ENCODE measurements at regions not wholly inside any gene's neighbourhood (a gene's known extent, or its start where the extent isn't known, plus 50 kb on each side); places are given as distances from the start of the nearest gene placed in this dataset.
"Not testable (repeated sequence)": the region's sequence is repeated elsewhere in the genome, so short reads cannot be mapped to it uniquely, and the experiment has no call there.

GRCh38 chr3:191915712-191916111, 454.7 kb downstream of the PYDC2 start:
- Histone ChIP-seq H3K9me3 (ENCODE audit: insufficient read depth, low read length) (0 out of 2 replicates have a peak, but pooled peaks cover 6% of the 10 kb centered on the region), H3K4me3 (ENCODE audit: insufficient read length, low read depth) (no peak overlapping the region), H3K27me3 (ENCODE audit: insufficient read depth, insufficient read length) (no peaks in the 10 kb centered on the region), H3K4me1 (ENCODE audit: insufficient read depth, insufficient read length) (no peaks in the 10 kb centered on the region), H3K9ac (ENCODE audit: insufficient read length, low read depth) (no peak overlapping the region), H3K36me3 (ENCODE audit: insufficient read depth, insufficient read length, low read length) (no peaks in the 10 kb centered on the region)
- DNase-seq (ENCODE audit: low read depth, low spot score) = no peak
- TF ChIP-seq ZNF274 (IDR thresholded peaks at IDR 0.05; ENCODE audit: low read depth, low read length) (no peak), SUZ12 (IDR thresholded peaks at IDR 0.05; ENCODE audit: extremely low read depth, insufficient read depth, insufficient read length) (no peak), YY1 (IDR thresholded peaks at IDR 0.05; ENCODE audit: insufficient read depth, insufficient read length) (no peak)

- DNase-seq (ENCODE audit: low read depth, low spot score) = no peak
- H3K4me1 ChIP-seq (ENCODE audit: insufficient read depth, insufficient read length) = no peaks in the 10 kb centered on the region
- H3K4me3 ChIP-seq (ENCODE audit: insufficient read length, low read depth) = no peak overlapping the region
- H3K36me3 ChIP-seq (ENCODE audit: insufficient read depth, insufficient read length, low read length) = no peaks in the 10 kb centered on the region
- H3K27me3 ChIP-seq (ENCODE audit: insufficient read depth, insufficient read length) = no peaks in the 10 kb centered on the region
- H3K9me3 ChIP-seq (ENCODE audit: insufficient read depth, low read length) = no peaks in the 10 kb centered on the region
- TF ChIP-seq YY1 (IDR thresholded peaks at IDR 0.05; ENCODE audit: insufficient read depth, insufficient read length) = no peak
- no peak for TF ChIP-seq ZNF274 (IDR thresholded peaks at IDR 0.05; ENCODE audit: low read depth, low read length)
- TF ChIP-seq SUZ12 (IDR thresholded peaks at IDR 0.05; ENCODE audit: extremely low read depth, insufficient read depth, insufficient read length) = no peak
- H3K9ac ChIP-seq (ENCODE audit: insufficient read length, low read depth) = no peak overlapping the region
These were observed 458.6 kb downstream of the PYDC2 start for GRCh38 chr3:191919491-191920026.

- H3K4me1 ChIP-seq (ENCODE audit: insufficient read depth, insufficient read length) = no peaks in the 10 kb centered on the region
- no peaks in the 10 kb centered on the region for H3K27me3 ChIP-seq (ENCODE audit: insufficient read depth, insufficient read length)
- H3K9ac ChIP-seq (ENCODE audit: insufficient read length, low read depth) = no peak overlapping the region
- no peaks in the 10 kb centered on the region for H3K36me3 ChIP-seq (ENCODE audit: insufficient read depth, insufficient read length, low read length)
- TF ChIP-seq ZNF274 (IDR thresholded peaks at IDR 0.05; ENCODE audit: low read depth, low read length) = no peak
- no peak for TF ChIP-seq YY1 (IDR thresholded peaks at IDR 0.05; ENCODE audit: insufficient read depth, insufficient read length)
- TF ChIP-seq SUZ12 (IDR thresholded peaks at IDR 0.05; ENCODE audit: extremely low read depth, insufficient read depth, insufficient read length) = no peak
- no peak for DNase-seq (ENCODE audit: low read depth, low spot score)
- H3K9me3 ChIP-seq (ENCODE audit: insufficient read depth, low read length) = peaks cover 13% of the 10 kb centered on the region
- H3K4me3 ChIP-seq (ENCODE audit: insufficient read length, low read depth) = no peak overlapping the region
These were observed 461.6 kb downstream of the PYDC2 start for GRCh38 chr3:191922570-191922969.

- H3K4me3 ChIP-seq (ENCODE audit: insufficient read length, low read depth); H3K27me3 ChIP-seq (ENCODE audit: insufficient read depth, insufficient read length); H3K9ac ChIP-seq (ENCODE audit: insufficient read length, low read depth); H3K36me3 ChIP-seq (ENCODE audit: insufficient read depth, insufficient read length, low read length); DNase-seq (ENCODE audit: low read depth, low spot score); H3K4me1 ChIP-seq (ENCODE audit: insufficient read depth, insufficient read length): not testable (repeated sequence)
- peaks cover 27% of the 10 kb centered on the region for H3K9me3 ChIP-seq (ENCODE audit: insufficient read depth, low read length)
These were observed 466.3 kb downstream of the PYDC2 start for GRCh38 chr3:191927183-191927817.

- not testable (repeated sequence) for H3K27me3 ChIP-seq (ENCODE audit: insufficient read depth, insufficient read length); H3K36me3 ChIP-seq (ENCODE audit: insufficient read depth, insufficient read length, low read length); H3K4me3 ChIP-seq (ENCODE audit: insufficient read length, low read depth); H3K4me1 ChIP-seq (ENCODE audit: insufficient read depth, insufficient read length); DNase-seq (ENCODE audit: low read depth, low spot score); H3K9ac ChIP-seq (ENCODE audit: insufficient read length, low read depth)
- H3K9me3 ChIP-seq (ENCODE audit: insufficient read depth, low read length) = peaks cover 27% of the 10 kb centered on the region
These were observed 467.0 kb downstream of the PYDC2 start for GRCh38 chr3:191927998-191928397.

GRCh38 chr3:191944835-191945234, 483.9 kb downstream of the PYDC2 start:
- no peak for TF ChIP-seq SUZ12 (IDR thresholded peaks at IDR 0.05; ENCODE audit: extremely low read depth, insufficient read depth, insufficient read length)
- TF ChIP-seq YY1 (IDR thresholded peaks at IDR 0.05; ENCODE audit: insufficient read depth, insufficient read length) = no peak
- TF ChIP-seq ZNF274 (IDR thresholded peaks at IDR 0.05; ENCODE audit: low read depth, low read length) = no peak
- H3K4me3 ChIP-seq (ENCODE audit: insufficient read length, low read depth) = no peak overlapping the region

GRCh38 chr3:191952186-191952585, 491.2 kb downstream of the PYDC2 start:
- Histone ChIP-seq H3K4me3 (ENCODE audit: insufficient read length, low read depth) (no peak overlapping the region), H3K9me3 (ENCODE audit: insufficient read depth, low read length) (no peaks in the 10 kb centered on the region), H3K9ac (ENCODE audit: insufficient read length, low read depth) (no peak overlapping the region), H3K36me3 (ENCODE audit: insufficient read depth, insufficient read length, low read length) (no peaks in the 10 kb centered on the region), H3K4me1 (ENCODE audit: insufficient read depth, insufficient read length) (no peaks in the 10 kb centered on the region), H3K27me3 (ENCODE audit: insufficient read depth, insufficient read length) (no peaks in the 10 kb centered on the region)
- no peak for TF ChIP-seq SUZ12 (IDR thresholded peaks at IDR 0.05; ENCODE audit: extremely low read depth, insufficient read depth, insufficient read length)
- no peak for TF ChIP-seq ZNF274 (IDR thresholded peaks at IDR 0.05; ENCODE audit: low read depth, low read length)
- TF ChIP-seq YY1 (IDR thresholded peaks at IDR 0.05; ENCODE audit: insufficient read depth, insufficient read length) = no peak
- no peak for DNase-seq (ENCODE audit: low read depth, low spot score)

More at GRCh38 chr3:191944835-191945234, 483.9 kb downstream of the PYDC2 start:
- H3K9me3 ChIP-seq (ENCODE audit: insufficient read depth, low read length) = no peaks in the 10 kb centered on the region
- no peak overlapping the region for H3K9ac ChIP-seq (ENCODE audit: insufficient read length, low read depth)
- no peaks in the 10 kb centered on the region for H3K27me3 ChIP-seq (ENCODE audit: insufficient read depth, insufficient read length)
- no peaks in the 10 kb centered on the region for H3K4me1 ChIP-seq (ENCODE audit: insufficient read depth, insufficient read length)
- DNase-seq (ENCODE audit: low read depth, low spot score) = no peak
- H3K36me3 ChIP-seq (ENCODE audit: insufficient read depth, insufficient read length, low read length) = no peaks in the 10 kb centered on the region

Measured in NT2/D1 (cell line).